CD14-positive monocyte (primary cell): ENCODE measurements at regions not wholly inside any gene's neighbourhood (a gene's known extent, or its start where the extent isn't known, plus 50 kb on each side); places are given as distances from the start of the nearest gene placed in this dataset.

Experiments
- DNase-seq, 3 donors: peaks; one replicate each; pipeline ENCODE4 v3.0.0-alpha.2; 2011 to 2022
- H2AFZ ChIP-seq: 2 replicates; pipeline ENCODE4 v1.6.0; 2012; ENCODE audit warnings: mild to moderate bottlenecking, low read depth, low read length, inconsistent platforms; ENCODE audit not compliant: insufficient read depth, poor library complexity, severe bottlenecking
- H3K27ac ChIP-seq, 2 donors: 1 replicate in 1 of 2; 2 replicates in 1 of 2; pipeline ENCODE4 v1.5.1; 2012 to 2013; ENCODE audit warnings: low read length in 2 of 2, control low read depth in 1 of 2, inconsistent platforms in 1 of 2, low read depth in 1 of 2, mild to moderate bottlenecking in 1 of 2
- H3K27me3 ChIP-seq, 2 donors: one replicate each; pipeline versions ENCODE4 v1.6.0 to v1.6.1; 2011 to 2013; ENCODE audit warnings: low read length in 2 of 2; ENCODE audit not compliant: control insufficient read depth in 2 of 2, insufficient read depth in 2 of 2
- H3K36me3 ChIP-seq, 2 donors: replicated peaks in 1 of 2; 1 replicate in 1 of 2; 2 replicates in 1 of 2; pipeline versions ENCODE4 v1.5.1 to v1.6.1; 2012 to 2013; ENCODE audit warnings: low read length in 2 of 2, control low read depth in 1 of 2, inconsistent platforms in 1 of 2, mild to moderate bottlenecking in 1 of 2; ENCODE audit not compliant: insufficient read depth in 2 of 2, control insufficient read depth in 1 of 2
- H3K4me1 ChIP-seq, 2 donors: 1 replicate in 1 of 2; 2 replicates in 1 of 2; pipeline versions ENCODE4 v1.5.1 to v1.6.1; 2012 to 2013; ENCODE audit warnings: low read length in 2 of 2, control low read depth in 1 of 2, inconsistent platforms in 1 of 2, mild to moderate bottlenecking in 1 of 2, moderate library complexity in 1 of 2; ENCODE audit not compliant: insufficient read depth in 2 of 2, control insufficient read depth in 1 of 2
- H3K4me2 ChIP-seq: replicated peaks from 2 replicates; pipeline ENCODE3; 2012; ENCODE audit warnings: low read length, moderate library complexity, mild to moderate bottlenecking; ENCODE audit not compliant: poor library complexity, severe bottlenecking; ENCODE audit errors: extremely low read depth
- H3K4me3 ChIP-seq, 3 experiments: fragments of 200-600 bp in 1 of 3; sonication (generic) in 1 of 3; replicated peaks in 1 of 3; 1 replicate in 2 of 3; 2 replicates in 1 of 3; pipeline ENCODE4 v1.5.1; 2011 to 2013; ENCODE audit warnings: low read length in 3 of 3, mild to moderate bottlenecking in 3 of 3, control low read depth in 2 of 3, low read depth in 2 of 3, inconsistent platforms in 1 of 3, moderate library complexity in 1 of 3
- H3K79me2 ChIP-seq: 2 replicates; pipeline ENCODE4 v1.6.0; 2012; ENCODE audit warnings: mild to moderate bottlenecking, control low read depth, inconsistent platforms, low read length, moderate library complexity; ENCODE audit not compliant: insufficient read depth
- H3K9ac ChIP-seq: 2 replicates; pipeline ENCODE4 v1.6.0; 2017; ENCODE audit warnings: low read length, mild to moderate bottlenecking; ENCODE audit not compliant: insufficient read depth, poor library complexity, severe bottlenecking
- H3K9me3 ChIP-seq, 2 donors: replicated peaks in 1 of 2; 1 replicate in 1 of 2; 2 replicates in 1 of 2; pipeline versions ENCODE4 v1.5.1 to v1.6.1; 2012 to 2013; ENCODE audit warnings: low read length in 2 of 2, control low read depth in 1 of 2; ENCODE audit not compliant: control insufficient read depth in 1 of 2, insufficient read depth in 1 of 2
- H4K20me1 ChIP-seq: 2 replicates; pipeline ENCODE4 v1.6.0; 2012; ENCODE audit warnings: mild to moderate bottlenecking, low read length, control low read depth, moderate library complexity; ENCODE audit not compliant: insufficient read depth
- H3K27ac Mint-ChIP-seq, 7 donors: one replicate each; pipeline ENCODE4 v1.8.0; 2020; ENCODE audit warnings: mild to moderate bottlenecking in 7 of 7, mixed read lengths in 7 of 7, moderate library complexity in 6 of 7, inconsistent platforms in 2 of 7
- H3K27me3 Mint-ChIP-seq, 3 donors: one replicate each; pipeline ENCODE4 v1.8.0; 2021 to 2022; ENCODE audit warnings: low read depth in 3 of 3, mild to moderate bottlenecking in 3 of 3, mixed read lengths in 3 of 3, moderate library complexity in 3 of 3, inconsistent platforms in 1 of 3
- H3K36me3 Mint-ChIP-seq, 2 donors: one replicate each; pipeline ENCODE4 v1.8.0; 2020; ENCODE audit warnings: mixed read lengths in 2 of 2, inconsistent platforms in 1 of 2, mild to moderate bottlenecking in 1 of 2
- H3K4me1 Mint-ChIP-seq: one replicate; pipeline ENCODE4 v1.8.0; 2020; ENCODE audit warnings: mild to moderate bottlenecking, mixed read lengths
- H3K4me3 Mint-ChIP-seq, 2 donors: one replicate each; pipeline ENCODE4 v1.8.0; 2020; ENCODE audit warnings: mild to moderate bottlenecking in 2 of 2, mixed read lengths in 2 of 2, moderate library complexity in 1 of 2
- H3K9me3 Mint-ChIP-seq, 7 donors: one replicate each; pipeline ENCODE4 v1.8.0; 2020 to 2022; ENCODE audit warnings: mixed read lengths in 7 of 7, mild to moderate bottlenecking in 6 of 7, moderate library complexity in 6 of 7, inconsistent platforms in 2 of 7
- WGBS: methylation state at CpG from one replicate; pipeline ENCODE4 v1.1.5; 2013; ENCODE audit warnings: missing lambda C conversion rate; ENCODE audit not compliant: insufficient coverage; 5-methylcytosine and 5-hydroxymethylcytosine counted together
- intact Hi-C, 2 donors: fragments of 100-400 bp; cut with micrococcal nuclease; formaldehyde crosslinking; loops; one replicate each; pipeline versions ENCODE4 v1.15.0 to v1.15.1; 2023
- TF ChIP-seq, protein P1 (sequence below): fragments of 200-600 bp; IDR thresholded peaks from one replicate; pipeline ENCODE4 v1.8.0; 2022; ENCODE audit warnings: antibody characterized with exemption, mild to moderate bottlenecking

DNA sequence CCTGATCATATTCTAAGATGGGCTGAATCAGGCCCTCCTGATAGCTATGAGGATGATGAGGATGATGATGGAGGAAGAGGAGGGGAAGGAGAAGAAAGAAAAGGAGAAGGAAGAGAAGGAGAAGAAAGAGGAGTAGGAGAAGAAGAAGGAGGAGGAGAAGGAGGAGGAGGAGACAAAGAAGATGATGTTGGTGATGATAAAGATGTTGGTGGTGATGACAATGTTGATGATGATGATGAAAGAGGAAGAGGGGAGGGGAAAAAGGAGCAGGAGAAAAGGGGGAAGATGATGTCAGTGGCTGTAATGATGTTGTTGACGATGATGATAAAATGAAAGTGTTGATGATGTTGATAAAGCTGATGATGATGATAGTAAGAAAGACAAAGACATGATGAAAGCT is 119.5 kb downstream of the CDC5L start:
- peaks cover 0 to 2% (median 0%) of the 10 kb centered on the region in 7 donors for H3K9me3 Mint-ChIP-seq
- Histone ChIP-seq H3K79me2 (no peaks in the 10 kb centered on the region), H3K4me3 (no peak overlapping the region), H3K27me3 (peaks cover 0 to 3% of the 10 kb centered on the region in 2 donors), H3K27ac (no peak overlapping the region), H3K36me3 (no peaks in the 10 kb centered on the region), H4K20me1 (no peaks in the 10 kb centered on the region), H3K4me1 (no peaks in the 10 kb centered on the region), H3K9ac (no peak overlapping the region), H3K9me3 (no peaks in the 10 kb centered on the region), H3K4me2 (no peak overlapping the region), H2AFZ (no peak overlapping the region)
- H3K4me1 Mint-ChIP-seq: no peaks in the 10 kb centered on the region
- no CpG with 5 or more reads among the region's 1 CpG for WGBS
- H3K4me3 Mint-ChIP-seq: no peak overlapping the region
- intact Hi-C loops: no loop called here
- TF ChIP-seq, protein P1, sequence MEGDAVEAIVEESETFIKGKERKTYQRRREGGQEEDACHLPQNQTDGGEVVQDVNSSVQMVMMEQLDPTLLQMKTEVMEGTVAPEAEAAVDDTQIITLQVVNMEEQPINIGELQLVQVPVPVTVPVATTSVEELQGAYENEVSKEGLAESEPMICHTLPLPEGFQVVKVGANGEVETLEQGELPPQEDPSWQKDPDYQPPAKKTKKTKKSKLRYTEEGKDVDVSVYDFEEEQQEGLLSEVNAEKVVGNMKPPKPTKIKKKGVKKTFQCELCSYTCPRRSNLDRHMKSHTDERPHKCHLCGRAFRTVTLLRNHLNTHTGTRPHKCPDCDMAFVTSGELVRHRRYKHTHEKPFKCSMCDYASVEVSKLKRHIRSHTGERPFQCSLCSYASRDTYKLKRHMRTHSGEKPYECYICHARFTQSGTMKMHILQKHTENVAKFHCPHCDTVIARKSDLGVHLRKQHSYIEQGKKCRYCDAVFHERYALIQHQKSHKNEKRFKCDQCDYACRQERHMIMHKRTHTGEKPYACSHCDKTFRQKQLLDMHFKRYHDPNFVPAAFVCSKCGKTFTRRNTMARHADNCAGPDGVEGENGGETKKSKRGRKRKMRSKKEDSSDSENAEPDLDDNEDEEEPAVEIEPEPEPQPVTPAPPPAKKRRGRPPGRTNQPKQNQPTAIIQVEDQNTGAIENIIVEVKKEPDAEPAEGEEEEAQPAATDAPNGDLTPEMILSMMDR: no peak
- no peak overlapping the region for H3K27ac Mint-ChIP-seq
- H3K36me3 Mint-ChIP-seq: no peaks in the 10 kb centered on the region
- H3K27me3 Mint-ChIP-seq: peaks cover 16 to 27% (median 19%) of the 10 kb centered on the region in 3 donors
- no peak for DNase-seq

DNA sequence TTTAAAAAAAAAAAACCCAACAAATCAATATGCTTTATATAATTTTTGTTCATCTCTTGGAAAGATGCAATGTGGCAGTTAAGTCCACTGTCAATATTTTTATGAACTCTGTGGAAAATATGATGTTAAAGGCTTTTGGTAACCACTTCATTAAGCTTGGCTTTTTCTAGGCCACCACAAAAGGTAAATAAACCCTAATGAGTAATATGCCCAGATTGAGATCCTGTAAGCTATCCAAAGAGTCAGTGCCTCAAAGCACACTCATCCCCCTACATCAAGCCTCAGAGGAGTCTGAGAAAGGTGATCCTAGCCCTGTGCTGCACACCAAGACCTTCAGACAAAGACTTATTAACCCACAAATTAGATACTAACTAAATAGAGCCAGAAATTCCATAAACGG is 121.1 kb downstream of the CDC5L start:
- no peaks in the 10 kb centered on the region for H3K4me1 Mint-ChIP-seq
- Histone ChIP-seq H3K9me3 (no peaks in the 10 kb centered on the region), H3K4me2 (no peak overlapping the region), H3K27ac (no peak overlapping the region), H3K4me3 (no peak overlapping the region), H3K79me2 (no peaks in the 10 kb centered on the region), H3K4me1 (no peaks in the 10 kb centered on the region), H3K36me3 (no peaks in the 10 kb centered on the region), H3K9ac (no peak overlapping the region), H2AFZ (no peak overlapping the region), H4K20me1 (no peaks in the 10 kb centered on the region), H3K27me3 (peaks cover 0 to 3% of the 10 kb centered on the region in 2 donors)
- H3K27ac Mint-ChIP-seq: no peak overlapping the region
- H3K36me3 Mint-ChIP-seq: no peaks in the 10 kb centered on the region
- H3K4me3 Mint-ChIP-seq: no peak overlapping the region
- intact Hi-C loops: no loop called here
- H3K27me3 Mint-ChIP-seq: peaks cover 11 to 20% (median 17%) of the 10 kb centered on the region in 3 donors
- DNase-seq: no peak
- H3K9me3 Mint-ChIP-seq: peaks cover 0 to 3% (median 0%) of the 10 kb centered on the region in 7 donors
- TF ChIP-seq, protein P1: no peak
- WGBS: no CpG with 5 or more reads among the region's 1 CpG
